ENCODE measurements at regions not wholly inside any gene's neighbourhood (a gene's known extent, or its start where the extent isn't known, plus 50 kb on each side); places are given as distances from the start of the nearest gene placed in this dataset.

DNA sequence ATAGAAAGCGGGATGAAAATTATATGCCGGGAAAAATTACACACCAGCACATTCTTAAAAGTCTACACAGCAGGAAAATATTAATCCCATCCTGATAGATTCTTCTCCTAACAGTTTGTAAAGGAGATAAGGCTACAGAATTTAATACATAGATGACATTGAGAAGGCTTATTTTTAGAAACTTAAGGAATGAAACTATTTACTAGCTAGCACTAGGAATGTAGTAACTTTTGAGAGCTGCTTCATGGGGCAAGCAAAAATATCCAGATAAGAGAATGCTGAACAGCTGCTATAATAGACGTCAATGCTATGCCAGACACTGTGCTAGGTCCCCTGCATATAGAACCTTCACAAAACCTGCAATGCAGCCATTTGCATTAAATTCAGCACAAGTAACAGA is 912.7 kb upstream of the NR2F2 start:
- POLR2A ChIA-PET: no interaction called here
- H3K27ac Mint-ChIP-seq (ENCODE audit: low read depth, unreplicated experiment): no peak overlapping the region
- no TSS peak for BruUV-seq (replicated peaks)
- H3K9me3 Mint-ChIP-seq (ENCODE audit: unreplicated experiment): peaks cover 15% of the 10 kb centered on the region
- CTCF ChIA-PET: no interaction called here
- no peaks in the 10 kb centered on the region for H3K36me3 Mint-ChIP-seq (ENCODE audit: insufficient read depth, unreplicated experiment)
- H3K4me1 Mint-ChIP-seq (ENCODE audit: insufficient read depth, unreplicated experiment): no peaks in the 10 kb centered on the region
- H3K4me3 Mint-ChIP-seq (ENCODE audit: unreplicated experiment): no peak overlapping the region
- DNase-seq (ENCODE audit: unreplicated experiment): no peak
- intact Hi-C loops (cut with micrococcal nuclease): no loop called here
- no peaks in the 10 kb centered on the region for H3K27me3 Mint-ChIP-seq (ENCODE audit: insufficient read depth, unreplicated experiment)
- TF ChIP-seq, protein P1, sequence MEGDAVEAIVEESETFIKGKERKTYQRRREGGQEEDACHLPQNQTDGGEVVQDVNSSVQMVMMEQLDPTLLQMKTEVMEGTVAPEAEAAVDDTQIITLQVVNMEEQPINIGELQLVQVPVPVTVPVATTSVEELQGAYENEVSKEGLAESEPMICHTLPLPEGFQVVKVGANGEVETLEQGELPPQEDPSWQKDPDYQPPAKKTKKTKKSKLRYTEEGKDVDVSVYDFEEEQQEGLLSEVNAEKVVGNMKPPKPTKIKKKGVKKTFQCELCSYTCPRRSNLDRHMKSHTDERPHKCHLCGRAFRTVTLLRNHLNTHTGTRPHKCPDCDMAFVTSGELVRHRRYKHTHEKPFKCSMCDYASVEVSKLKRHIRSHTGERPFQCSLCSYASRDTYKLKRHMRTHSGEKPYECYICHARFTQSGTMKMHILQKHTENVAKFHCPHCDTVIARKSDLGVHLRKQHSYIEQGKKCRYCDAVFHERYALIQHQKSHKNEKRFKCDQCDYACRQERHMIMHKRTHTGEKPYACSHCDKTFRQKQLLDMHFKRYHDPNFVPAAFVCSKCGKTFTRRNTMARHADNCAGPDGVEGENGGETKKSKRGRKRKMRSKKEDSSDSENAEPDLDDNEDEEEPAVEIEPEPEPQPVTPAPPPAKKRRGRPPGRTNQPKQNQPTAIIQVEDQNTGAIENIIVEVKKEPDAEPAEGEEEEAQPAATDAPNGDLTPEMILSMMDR (IDR thresholded peaks at IDR 0.05; ENCODE audit: unreplicated experiment): no peak

GRCh38 chr15:95422255-95422654 is 908.2 kb upstream of the NR2F2 start:
- Mint-ChIP-seq H3K4me3 (ENCODE audit: unreplicated experiment) (no peak overlapping the region), H3K36me3 (ENCODE audit: insufficient read depth, unreplicated experiment) (no peaks in the 10 kb centered on the region), H3K4me1 (ENCODE audit: insufficient read depth, unreplicated experiment) (no peaks in the 10 kb centered on the region), H3K9me3 (ENCODE audit: unreplicated experiment) (peaks cover 15% of the 10 kb centered on the region), H3K27me3 (ENCODE audit: insufficient read depth, unreplicated experiment) (no peaks in the 10 kb centered on the region), H3K27ac (ENCODE audit: low read depth, unreplicated experiment) (no peak overlapping the region)
- no TSS peak for BruUV-seq (replicated peaks)
- TF ChIP-seq, protein P1 (IDR thresholded peaks at IDR 0.05; ENCODE audit: unreplicated experiment): no peak
- CTCF ChIA-PET: interaction anchor here (0.7 kb wide), 1 partner anchor 636 kb away, joined by 4 read pairs; no protein-coding TSS in a partner anchor
- POLR2A ChIA-PET: no interaction called here
- intact Hi-C loops (cut with micrococcal nuclease): no loop called here
- no peak for DNase-seq (ENCODE audit: unreplicated experiment)

GRCh38 chr15:95425859-95426258 is 904.6 kb upstream of the NR2F2 start:
- H3K4me3 Mint-ChIP-seq (ENCODE audit: unreplicated experiment): no peak overlapping the region
- TF ChIP-seq, protein P1 (IDR thresholded peaks at IDR 0.05; ENCODE audit: unreplicated experiment): no peak

DNA sequence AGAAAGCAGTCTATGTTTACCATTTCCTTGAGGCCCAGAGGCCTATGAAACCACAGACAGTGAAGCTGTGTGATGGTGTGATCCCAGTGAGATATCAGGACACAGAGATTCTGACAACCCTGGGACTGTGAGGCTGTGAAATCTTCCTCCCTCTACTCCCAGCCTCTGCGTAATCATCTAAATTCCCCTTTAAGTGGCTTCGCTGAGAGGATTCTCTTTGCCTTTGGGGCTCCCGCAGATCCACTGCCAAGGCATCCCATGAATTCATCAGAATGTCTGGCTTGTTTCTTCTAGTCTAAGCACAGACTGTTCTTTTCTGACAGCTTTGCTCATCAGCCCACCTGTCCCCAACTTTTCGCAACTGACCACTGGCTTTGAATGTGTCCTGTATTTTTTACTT is 901.2 kb upstream of the NR2F2 start:
- DNase-seq (ENCODE audit: unreplicated experiment): no peak
- TF ChIP-seq, protein P1 (IDR thresholded peaks at IDR 0.05; ENCODE audit: unreplicated experiment): no peak
- H3K27ac Mint-ChIP-seq (ENCODE audit: low read depth, unreplicated experiment): no peak overlapping the region
- H3K4me3 Mint-ChIP-seq (ENCODE audit: unreplicated experiment): no peak overlapping the region
- no TSS peak for BruUV-seq (replicated peaks)
- H3K27me3 Mint-ChIP-seq (ENCODE audit: insufficient read depth, unreplicated experiment): no peaks in the 10 kb centered on the region
- H3K36me3 Mint-ChIP-seq (ENCODE audit: insufficient read depth, unreplicated experiment): no peaks in the 10 kb centered on the region
- intact Hi-C loops (cut with micrococcal nuclease): no loop called here
- H3K4me1 Mint-ChIP-seq (ENCODE audit: insufficient read depth, unreplicated experiment): no peaks in the 10 kb centered on the region
- H3K9me3 Mint-ChIP-seq (ENCODE audit: unreplicated experiment): no peaks in the 10 kb centered on the region
- CTCF ChIA-PET: no interaction called here
- POLR2A ChIA-PET: no interaction called here

More at GRCh38 chr15:95425859-95426258, 904.6 kb upstream of the NR2F2 start:
- intact Hi-C loops (cut with micrococcal nuclease): no loop called here
- Mint-ChIP-seq H3K9me3 (ENCODE audit: unreplicated experiment) (peaks cover 8% of the 10 kb centered on the region), H3K36me3 (ENCODE audit: insufficient read depth, unreplicated experiment) (no peaks in the 10 kb centered on the region), H3K4me1 (ENCODE audit: insufficient read depth, unreplicated experiment) (no peaks in the 10 kb centered on the region), H3K27ac (ENCODE audit: low read depth, unreplicated experiment) (no peak overlapping the region), H3K27me3 (ENCODE audit: insufficient read depth, unreplicated experiment) (no peaks in the 10 kb centered on the region)
- no peak for DNase-seq (ENCODE audit: unreplicated experiment)
- no TSS peak for BruUV-seq (replicated peaks)
- ChIA-PET POLR2A (interaction anchor here (0.6 kb wide), 1 partner anchor 224 kb away, joined by 3 read pairs; no protein-coding TSS in a partner anchor), CTCF (interaction anchor here (1.2 kb wide), 1 partner anchor 66 kb away, joined by 3 read pairs; no protein-coding TSS in a partner anchor)

All from MCF 10A (cell line).